OCI-M2 (cell line): ENCODE measurements at regions not wholly inside any gene's neighbourhood (a gene's known extent, or its start where the extent isn't known, plus 50 kb on each side); places are given as distances from the start of the nearest gene placed in this dataset.

Experiments
- DNase-seq: peaks from one replicate; lab custom pipeline; 2025; ENCODE audit not compliant: unreplicated experiment; lab: John Stamatoyannopoulos, UW

DNA sequence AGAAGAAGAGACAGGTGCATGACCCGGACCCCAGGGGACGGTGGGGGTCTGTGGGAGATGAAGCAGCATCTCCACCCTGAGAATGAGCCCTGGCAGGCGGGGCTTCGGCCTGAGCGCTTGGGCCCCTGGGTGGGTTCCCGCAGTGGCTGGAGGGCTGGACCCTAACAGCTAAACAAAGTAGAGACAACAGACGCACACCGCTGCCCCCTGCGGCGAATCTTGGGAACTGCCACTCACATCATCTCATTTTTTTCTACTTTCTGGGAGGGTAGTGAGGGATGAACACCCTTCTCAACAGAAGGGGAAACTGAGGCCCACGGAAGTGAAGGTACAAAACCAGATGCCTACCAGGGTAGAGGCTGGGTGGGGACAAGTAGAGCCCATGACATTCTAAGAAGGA is 104.7 kb downstream of the RFLNA start:
- DNase-seq: no peak

DNA sequence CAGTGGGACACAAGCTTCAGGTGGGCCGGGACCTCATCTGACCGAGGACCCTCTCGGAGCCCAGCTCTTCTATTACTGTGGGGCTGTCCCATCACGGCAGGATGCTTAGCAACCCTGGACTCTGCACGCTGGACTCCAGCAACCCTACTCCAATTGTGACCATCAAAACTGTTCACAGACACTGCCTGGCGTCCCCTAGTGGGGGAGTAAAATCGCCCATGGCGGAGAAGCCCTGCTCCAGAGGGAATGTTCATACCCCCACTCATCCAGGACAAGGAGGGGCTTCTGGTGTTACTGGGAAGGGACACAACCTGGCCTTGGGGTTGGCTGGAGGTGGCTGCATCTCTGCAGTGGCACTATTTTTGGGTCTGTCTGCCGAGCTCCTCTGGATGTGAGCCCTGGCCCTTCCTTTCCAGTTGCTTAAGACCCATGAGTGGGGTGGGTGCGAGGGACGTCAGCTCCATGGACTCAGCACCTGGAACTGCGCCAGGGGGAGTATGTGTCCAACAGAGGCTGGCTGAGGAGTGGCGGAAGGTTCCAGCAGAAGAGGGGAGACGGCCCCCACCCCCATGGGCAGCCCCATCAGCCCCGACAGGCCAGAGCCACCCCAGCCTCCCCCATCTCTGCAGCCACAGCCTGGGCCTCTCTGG is 103.8 kb downstream of the RFLNA start:
- no peak for DNase-seq

DNA sequence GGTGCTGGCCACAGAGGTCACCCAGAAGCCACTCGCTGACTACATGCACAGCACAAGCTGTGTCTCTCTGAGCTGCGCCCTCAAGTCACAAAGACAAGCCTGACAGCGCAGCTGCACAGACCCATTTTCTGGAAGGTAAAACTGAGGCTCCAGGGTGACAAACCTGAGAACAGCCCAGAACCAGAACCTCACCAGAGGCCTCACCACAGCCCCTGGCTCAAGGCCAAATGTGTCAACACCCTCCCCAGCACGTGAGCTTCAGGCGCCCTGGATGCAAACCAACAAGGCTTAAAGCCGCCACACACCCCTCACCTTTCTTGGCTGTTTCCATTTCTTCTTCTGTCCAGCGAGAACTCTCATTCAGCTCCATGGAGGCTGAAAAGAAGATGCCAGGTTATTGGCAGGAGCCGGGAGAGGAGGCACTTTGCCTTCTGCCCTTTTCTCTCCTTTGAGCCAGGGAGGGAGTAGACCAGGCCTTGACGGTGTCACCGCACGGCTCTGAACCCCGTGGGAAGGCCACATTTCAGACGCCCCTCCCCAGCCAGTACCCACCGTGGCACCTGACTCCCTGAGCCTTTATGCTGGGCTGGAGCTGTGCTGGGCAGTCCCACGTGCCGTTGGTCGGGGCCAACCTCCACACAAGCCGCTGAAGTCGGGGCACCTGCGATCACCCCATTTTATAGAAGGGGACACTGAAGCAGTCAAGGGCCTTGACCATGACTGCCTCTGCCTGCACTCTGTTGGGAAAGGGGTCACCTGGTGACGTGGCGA is 103.1 kb downstream of the RFLNA start:
- DNase-seq: no peak

DNA sequence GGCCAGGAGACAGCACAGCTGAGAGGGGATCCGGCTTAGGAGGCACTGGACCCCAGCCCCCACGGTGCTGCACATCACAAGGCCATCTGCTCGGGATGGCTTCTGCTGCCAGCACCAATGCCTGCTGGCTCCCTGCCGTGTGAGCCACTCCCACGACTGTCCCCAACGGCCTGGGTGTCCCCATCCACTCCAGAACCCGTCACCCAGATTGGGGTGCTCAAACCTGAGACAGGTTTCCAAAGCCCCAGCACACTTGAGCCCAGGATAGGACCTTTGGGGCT is 102.4 kb downstream of the RFLNA start:
- no peak for DNase-seq

DNA sequence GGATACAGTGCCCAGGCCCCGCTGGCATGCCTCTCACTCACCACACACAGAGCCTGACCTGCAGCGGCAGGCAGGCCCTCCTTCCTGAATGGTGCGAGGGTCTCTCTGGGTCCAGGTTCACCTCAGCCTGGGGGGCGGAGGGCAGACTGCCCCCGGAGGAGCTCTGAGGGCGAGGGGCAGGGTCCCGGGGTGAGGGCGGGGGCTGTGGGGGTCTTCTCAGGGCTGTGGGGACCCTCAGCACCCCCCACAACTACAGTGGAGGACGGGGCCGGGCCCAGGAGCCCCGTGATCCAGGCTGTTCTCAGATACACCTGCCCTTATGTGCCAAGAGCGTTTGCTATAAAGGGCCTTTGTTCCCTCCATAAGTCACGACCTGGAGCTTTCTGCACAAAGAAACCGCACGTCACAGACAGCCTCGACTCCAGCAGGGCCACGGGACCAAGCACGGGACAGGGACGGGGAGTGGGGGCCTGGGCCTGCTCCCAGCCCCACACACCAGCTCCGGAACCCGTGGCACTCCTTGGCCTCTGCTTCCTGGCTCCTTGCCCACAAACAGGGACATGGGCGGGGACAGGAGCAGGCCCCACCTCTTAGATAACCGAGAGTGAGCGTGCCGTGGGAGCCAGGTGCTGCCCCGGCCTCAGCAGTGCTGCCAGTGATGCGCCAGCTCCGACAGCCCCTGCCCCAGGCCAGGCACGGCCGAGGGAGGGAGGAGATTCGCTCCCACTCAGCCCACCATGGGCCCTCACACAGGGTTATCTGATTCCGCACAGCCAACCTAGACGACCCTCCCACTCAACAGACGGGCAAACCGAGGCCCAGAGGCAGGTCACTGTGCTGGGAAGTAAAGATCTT is 101.9 kb downstream of the RFLNA start:
- DNase-seq: no peak

DNA sequence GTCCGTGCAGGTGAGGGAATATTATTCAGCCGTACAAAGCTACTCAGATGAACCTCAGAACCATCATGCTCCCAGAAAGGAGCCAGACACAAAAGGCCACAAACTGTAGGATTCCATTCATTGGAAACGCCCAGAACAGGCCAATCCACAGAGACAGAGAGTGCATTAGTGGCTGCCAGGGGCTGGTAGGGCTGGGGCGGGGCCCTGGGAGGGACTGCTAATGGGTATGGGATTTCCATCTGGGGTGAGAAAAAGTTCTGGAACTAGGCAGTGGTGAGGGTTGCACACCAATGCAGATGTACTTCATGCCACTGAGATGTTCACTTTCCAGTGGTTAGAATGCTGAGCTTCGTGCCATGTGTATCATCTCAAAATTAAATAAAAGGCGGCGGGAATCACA is 101.1 kb downstream of the RFLNA start:
- no peak for DNase-seq

DNA sequence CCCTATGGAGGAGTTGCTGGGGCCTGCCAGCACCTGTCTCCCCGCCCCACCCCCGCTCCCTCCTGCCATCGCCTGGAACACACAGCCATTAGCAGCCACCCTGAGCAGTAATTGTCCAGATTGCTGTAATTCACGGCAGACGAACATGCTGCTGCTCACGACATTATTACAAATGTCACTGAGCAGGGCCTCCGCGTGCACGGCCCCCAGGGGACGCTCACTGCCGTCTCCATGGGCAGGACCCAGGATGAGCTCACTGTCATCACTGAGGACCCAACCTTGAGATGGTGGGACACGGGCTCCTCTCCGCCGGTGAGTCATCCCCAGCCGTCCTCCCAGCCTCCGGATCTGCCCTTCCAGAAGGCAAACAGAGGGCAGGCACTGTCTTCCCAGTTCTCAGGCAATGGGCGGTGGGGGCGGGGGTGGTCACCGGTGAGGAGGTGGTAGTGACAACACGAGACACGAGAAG is 100.4 kb downstream of the RFLNA start:
- no peak for DNase-seq

DNA sequence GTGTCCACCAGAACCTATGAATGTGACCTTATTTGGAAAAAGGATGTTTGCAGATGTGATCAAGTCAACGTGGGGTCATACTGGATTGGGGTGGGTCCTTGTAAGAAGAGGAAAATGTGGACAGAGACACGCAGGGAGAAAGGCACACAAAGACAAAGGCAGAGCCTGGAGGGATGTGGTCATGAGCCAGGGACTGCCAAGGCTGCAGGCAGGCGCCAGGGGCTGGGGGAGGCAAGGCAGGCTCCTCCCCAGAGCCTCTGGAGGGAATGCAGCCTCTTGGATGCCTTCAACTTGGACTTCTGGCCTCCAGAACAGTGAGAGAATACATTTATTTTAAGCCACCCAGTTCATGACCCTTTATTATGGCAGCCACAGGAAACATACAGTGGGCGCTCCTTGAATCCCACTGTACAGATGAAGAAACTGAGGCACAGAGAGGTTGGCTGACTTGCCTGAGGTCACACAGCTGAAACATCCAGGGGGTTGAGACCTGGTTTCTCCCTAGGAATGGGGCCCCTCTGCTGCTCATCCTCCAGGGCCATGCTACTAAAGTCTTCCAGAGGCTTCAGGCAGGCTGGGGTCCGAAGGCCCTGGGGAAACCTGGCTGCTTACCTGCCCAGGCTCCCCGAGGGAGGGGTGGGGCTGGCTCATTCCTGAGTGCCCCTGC is 99.7 kb downstream of the RFLNA start:
- no peak for DNase-seq

DNA sequence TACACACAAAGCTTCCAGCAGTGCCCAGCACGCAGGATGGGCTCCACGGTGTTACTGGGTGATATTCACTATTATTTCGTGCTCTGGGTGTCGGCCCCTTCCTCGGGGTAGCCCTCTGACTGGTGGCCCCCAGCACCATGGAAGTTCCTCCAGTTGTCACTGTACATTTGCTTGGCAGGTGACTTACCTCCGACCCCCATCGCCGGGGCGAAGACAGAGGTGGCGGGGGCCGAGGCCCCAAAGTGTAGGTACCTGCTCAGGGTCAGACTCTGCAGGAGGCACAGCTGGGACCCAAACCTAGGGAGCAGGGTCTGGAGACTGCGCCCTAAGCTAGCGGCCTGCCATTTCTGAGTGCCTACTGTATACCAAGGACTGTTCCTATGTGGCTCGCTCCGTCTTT is 98.9 kb downstream of the RFLNA start:
- DNase-seq: no peak

DNA sequence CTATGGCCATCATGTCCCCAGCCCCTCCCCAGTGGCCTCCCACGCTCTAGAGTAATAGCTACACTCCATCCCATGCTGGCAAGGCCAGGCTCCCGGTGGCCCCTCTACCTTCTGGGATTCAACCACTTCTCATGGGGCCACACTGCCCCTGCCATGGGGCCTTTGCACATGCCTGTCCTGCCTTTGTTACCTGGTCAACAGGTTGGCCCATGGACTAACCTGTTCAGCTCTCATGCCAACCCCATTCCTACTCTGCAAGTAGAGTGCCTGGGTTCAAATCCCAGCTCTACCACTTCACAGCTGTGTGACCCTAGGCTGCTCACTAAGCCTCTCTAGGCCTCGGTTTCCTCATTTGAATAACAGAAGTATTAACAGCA is 98.5 kb downstream of the RFLNA start:
- DNase-seq: no peak

DNA sequence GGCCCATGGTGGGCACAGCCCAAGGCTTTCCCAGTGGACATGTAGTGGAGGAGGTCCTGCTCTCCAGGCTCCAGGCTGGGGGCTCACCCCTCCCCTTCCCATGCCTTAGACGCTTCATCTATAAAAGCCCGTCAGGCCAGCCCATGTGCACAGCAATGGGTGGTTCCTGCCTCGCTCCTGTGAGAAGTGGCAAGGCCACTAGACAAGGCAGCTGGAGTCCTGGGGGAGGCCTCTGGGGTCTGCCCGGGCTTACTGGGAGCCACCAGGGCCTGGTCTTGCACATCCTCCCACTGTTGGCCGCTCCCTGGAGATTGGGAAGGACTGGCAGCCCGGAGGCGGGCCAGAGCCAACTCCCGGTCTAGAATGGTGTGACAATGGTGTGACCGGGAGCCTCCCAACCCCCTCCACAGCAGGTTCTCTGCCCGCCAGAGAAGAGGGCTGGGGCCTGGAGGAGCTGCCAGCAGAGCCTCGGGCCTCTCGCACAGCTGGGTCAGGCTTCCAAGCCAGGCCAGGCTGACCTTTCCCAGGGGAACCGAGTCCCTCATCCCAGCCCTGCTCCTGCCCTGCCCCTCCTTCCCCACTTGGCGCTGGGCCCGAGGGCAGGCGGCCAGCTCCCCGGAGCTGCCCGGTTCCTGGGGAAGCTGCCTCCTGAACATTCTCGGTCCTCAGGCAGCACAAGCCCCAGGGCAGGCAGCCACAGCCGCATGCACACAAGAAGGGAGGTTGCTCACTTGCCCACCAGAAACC is 97.9 kb downstream of the RFLNA start:
- DNase-seq: no peak

DNA sequence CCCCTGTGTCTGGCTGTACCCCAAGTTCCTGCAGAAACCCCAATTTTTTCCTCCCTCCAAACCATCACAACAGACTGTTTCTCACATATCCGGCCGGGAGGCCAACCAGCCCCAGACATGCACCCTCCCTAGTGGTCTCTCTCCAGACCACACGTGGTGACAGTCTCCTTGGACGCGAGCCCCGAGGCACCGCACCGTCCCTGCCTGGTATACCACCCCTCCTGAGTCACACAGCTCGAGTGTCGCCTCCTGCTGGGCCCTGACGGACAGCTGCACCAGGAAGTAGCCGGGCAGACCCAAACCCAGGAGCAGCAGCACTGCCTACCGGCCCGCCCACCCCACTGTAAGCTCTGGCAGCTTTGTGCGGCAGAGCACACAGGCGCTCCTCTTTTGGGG is 97.4 kb downstream of the RFLNA start:
- no peak for DNase-seq

DNA sequence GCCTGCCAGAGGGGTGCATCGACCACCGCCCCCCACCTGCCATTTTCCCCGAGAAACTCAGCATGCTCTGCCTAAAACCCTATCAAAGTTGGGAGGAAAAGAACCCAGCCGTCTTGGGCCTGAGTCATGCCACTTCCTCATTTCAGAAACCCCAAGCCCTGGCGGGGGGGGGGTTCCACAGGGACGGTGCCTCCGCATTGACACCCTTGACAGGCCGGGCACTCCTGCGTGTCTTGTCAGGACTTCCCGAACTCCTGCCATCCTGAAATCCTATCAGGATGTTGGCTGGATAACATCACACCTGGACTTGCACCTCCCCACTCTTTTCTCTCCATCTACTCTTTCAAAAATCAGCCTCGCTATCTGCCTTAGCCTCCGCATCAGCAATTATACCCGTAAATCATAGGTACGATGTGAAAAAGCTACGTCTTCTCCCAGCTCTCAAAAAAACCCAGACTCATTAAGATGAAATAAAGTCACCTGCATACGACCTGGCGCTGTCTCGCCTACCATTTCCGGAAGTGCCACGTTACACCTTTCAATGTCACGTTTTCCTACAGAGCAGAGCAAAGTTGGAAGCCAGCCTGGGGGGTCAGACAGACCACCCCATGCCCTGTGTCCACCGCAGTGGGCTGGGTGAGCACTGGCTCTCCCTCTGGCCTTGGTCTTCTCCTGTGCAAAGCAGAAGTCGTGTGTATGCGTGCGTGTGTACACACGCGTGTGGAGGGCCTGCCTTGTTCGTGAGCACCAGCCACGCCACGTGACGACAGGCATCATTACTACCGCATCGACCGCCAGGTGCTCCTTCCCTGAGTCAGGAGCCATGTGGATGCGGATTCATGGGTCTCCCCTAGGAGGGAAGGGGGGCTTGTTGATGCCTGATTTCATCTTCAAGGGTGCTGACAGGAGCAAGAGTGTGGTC is 96.7 kb downstream of the RFLNA start:
- no peak for DNase-seq

DNA sequence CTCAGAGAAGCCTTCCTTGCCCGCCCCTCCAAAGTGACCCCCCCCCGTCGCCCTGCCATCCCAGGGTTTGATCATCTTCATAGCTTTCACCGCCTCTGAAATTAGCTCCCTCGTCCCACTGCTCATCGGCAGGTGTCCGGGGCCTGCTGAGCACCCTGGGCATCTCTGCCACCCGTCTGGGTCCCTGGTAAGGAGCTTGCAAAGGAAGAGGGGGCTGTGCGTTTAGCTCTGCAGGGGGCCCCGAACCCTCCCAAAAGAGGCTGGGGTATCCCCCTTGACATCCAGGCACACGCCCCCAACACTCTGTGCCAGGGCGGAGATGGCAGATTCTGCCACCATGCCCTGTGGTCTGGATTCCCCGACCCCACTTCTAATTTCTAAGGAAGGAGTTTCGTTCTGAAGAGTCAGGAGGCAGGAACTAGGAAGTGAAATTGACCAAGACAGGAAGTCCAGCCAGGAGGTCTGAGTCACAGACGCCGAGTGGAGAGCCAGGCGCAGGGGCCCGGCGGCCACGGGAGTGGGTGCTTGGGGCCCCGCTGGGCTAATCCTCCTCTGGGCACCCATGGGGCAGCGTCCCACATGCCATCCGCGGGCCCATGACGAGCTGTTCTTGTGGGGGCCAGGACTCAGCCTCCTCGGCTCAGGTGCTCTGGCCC is 95.7 kb downstream of the RFLNA start:
- no peak for DNase-seq

DNA sequence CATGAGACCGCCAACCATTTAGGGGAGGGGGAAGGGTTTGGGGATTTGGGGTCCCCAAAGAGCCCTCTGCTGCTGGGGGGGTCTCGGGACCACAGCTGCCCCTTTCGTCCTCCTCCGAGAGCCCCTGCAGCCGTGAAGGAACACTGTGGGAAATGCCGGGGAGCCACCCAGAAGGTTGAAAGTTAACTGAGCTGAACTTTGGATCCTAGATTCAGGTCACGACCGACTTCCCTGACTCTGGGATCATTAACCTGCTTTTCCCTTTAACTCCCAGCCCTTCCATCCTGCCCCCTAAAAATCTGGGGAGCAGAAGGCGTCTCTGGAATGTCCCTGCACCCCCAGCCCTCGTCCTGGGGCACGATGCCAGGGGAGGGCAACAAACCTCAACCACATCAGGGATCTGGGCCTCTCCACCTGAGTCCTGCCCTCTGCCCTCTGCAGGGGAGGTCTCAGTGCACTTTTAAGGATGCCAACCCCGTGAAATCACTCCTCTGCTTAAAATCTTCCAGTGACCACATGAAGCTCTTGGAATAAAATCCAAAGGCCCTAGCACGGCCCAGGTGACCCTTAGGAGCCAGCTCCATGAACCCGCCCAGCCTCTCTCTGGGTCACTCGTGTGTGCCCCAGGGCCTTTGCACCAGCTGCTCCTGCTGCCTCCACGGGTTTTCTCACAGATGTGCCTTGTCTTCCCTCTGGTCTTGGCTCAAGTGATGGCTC is 95.0 kb downstream of the RFLNA start:
- no peak for DNase-seq

DNA sequence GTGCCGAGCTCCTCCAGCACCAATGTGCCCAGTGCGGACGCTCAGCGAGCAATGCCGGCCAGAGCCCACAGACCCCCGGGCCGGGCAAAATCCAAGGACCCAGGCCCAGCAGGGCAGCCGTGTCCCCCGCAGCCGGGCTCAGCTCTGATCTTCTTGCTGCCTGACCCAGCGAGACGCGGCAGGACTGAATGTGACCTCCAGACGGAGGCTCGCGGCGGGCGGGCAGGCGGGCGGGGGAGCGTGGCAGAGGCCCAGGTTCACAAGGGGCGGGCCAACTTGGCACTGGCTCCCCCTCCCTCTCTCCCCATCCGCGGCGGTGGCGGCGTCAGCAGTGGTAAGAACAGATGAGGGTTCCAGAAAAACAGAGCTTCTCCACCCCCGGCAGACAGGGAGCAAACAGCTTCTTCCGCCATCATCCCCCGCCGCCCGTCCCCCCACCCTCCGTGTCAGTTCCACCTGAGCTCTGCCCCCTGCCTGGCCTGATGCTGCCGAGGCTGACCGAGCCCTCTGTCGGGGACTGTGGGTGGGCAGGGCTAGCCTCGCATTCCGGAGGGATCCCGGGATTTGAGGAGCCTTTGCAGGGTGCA is 94.3 kb downstream of the RFLNA start:
- DNase-seq: no peak

DNA sequence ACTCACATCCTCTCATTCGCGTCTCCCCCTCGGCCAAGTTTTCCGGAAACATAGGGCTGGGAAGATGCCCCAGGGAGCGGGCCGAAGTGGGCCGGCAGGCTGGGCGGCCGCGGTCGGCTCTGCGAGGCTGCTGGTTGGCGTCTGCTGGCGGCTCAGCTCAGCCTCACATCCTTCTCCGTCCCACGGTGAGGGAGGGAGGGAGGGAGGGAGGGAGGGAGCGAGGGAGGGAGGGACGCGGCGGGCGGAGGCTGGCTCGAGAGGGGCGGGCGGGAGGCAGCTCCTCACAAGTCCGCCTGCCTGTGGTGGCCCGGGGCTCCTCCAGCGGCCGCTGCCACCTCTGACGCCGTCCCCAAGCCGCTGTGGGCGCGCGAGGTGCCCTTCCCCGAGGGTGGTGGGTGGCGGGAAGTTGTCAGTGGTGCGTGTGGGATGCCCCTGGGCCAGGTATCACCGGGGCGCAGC is 93.8 kb downstream of the RFLNA start:
- DNase-seq: no peak

DNA sequence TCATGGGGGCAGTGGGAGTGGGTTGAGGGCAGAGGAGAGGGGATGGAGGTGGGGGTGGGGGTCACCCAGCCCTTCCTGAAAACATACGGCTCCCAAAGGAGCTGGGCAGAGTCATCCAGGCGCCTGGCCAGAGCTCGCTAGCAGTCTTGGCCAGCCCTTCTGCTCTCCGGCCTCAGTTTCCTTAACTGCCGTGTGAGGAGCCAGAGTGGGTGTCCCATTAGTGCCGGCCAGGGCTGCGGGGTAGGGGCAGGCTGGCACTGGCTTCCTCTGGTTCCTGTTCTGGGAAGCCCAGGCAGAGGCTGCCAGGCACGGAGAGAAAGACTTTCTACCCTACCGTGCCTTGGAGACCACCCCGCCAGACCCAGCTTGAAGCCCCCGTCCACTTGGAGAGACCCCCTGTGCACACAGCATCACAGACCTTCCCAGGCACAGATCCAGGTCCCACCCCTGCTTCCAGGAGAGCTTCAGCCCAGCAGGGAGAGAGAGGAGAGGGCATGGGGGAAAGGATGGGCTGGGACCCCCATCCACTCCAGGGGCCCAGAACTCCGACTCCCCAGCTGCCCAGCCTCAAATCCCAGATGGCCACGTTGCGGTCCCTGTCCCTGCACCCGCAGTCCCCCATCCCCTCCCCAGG is 93.3 kb downstream of the RFLNA start:
- no peak for DNase-seq
